ENCODE measurements at regions not wholly inside any gene's neighbourhood (a gene's known extent, or its start where the extent isn't known, plus 50 kb on each side); places are given as distances from the start of the nearest gene placed in this dataset.

- H3K36me3 Mint-ChIP-seq (ENCODE audit: insufficient read depth), result no peaks in the 10 kb centered on the region
- no peak for DNase-seq (ENCODE audit: low spot score, unreplicated experiment)
These were observed 283.9 kb downstream of the TAFA4 start for GRCh38 chr3:68648494-68648893.

GRCh38 chr3:68631850-68632545, 300.3 kb downstream of the TAFA4 start:
- TF ChIP-seq CTCF (IDR thresholded peaks at IDR 0.05; ENCODE audit: unreplicated experiment), result no peak
- H3K36me3 Mint-ChIP-seq (ENCODE audit: insufficient read depth), result no peaks in the 10 kb centered on the region
- no peaks in the 10 kb centered on the region for H3K27me3 Mint-ChIP-seq
- H3K4me1 Mint-ChIP-seq (ENCODE audit: low read depth), result no peaks in the 10 kb centered on the region
- H3K27ac Mint-ChIP-seq, result no peak overlapping the region
- no peak for DNase-seq (ENCODE audit: low spot score, unreplicated experiment)
- no peak overlapping the region for H3K4me3 Mint-ChIP-seq (ENCODE audit: low read depth)
- H3K9me3 Mint-ChIP-seq (ENCODE audit: low read depth), result no peaks in the 10 kb centered on the region

More at GRCh38 chr3:68648494-68648893, 283.9 kb downstream of the TAFA4 start:
- TF ChIP-seq CTCF (IDR thresholded peaks at IDR 0.05; ENCODE audit: unreplicated experiment), result no peak
- H3K27me3 Mint-ChIP-seq, result no peaks in the 10 kb centered on the region
- no peaks in the 10 kb centered on the region for H3K4me1 Mint-ChIP-seq (ENCODE audit: low read depth)
- no peak overlapping the region for H3K4me3 Mint-ChIP-seq (ENCODE audit: low read depth)
- no peak overlapping the region for H3K27ac Mint-ChIP-seq
- no peaks in the 10 kb centered on the region for H3K9me3 Mint-ChIP-seq (ENCODE audit: low read depth)

DNA sequence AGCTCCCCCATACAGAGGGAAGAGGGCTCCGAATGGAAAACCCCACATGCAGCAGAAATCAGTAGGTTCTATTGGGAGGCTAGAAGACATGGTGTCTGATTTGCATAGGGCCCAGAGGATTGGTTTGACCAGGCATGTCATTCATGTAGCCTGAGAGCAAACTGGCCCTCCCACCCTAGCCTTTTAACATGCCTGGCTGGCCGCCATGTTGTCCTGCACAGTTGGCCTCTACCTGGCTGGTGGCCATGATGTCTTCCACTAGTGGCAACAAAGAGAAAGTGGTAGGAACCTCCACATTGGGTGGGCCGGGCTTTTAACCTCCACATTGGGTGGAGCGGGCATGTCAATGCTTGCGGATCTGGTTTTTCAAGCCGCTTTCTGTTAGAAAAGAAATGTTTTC, 312.1 kb downstream of the TAFA4 start:
- H3K27ac Mint-ChIP-seq, result no peak overlapping the region
- H3K27me3 Mint-ChIP-seq, result no peaks in the 10 kb centered on the region

DNA sequence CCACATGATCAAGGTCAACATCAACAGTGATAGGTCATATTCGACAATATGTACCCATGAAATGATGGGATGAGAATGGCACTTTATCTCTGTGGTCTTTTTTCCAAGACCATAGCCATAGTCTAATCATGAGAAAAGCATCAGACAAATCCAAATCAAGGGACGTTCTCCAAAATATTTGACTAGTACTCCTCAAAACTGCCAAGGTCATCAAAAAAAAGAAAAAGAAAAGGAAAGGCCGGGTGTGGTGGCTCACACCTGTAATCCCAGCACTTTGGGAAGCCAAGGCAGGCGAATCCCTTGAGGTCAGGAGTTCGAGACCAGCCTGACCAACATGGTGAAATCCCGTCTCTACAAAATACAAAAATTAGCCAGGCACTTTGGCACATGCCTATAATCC, 318.3 kb downstream of the TAFA4 start:
- no peak for TF ChIP-seq CTCF (IDR thresholded peaks at IDR 0.05; ENCODE audit: unreplicated experiment)
- Mint-ChIP-seq H3K4me3 (ENCODE audit: low read depth) (no peak overlapping the region), H3K9me3 (ENCODE audit: low read depth) (peaks cover 13% of the 10 kb centered on the region)

More for the DNA sequence above, 312.1 kb downstream of the TAFA4 start:
- DNase-seq (ENCODE audit: low spot score, unreplicated experiment), result no peak
- no peak for TF ChIP-seq CTCF (IDR thresholded peaks at IDR 0.05; ENCODE audit: unreplicated experiment)
- Mint-ChIP-seq H3K4me1 (ENCODE audit: low read depth) (no peaks in the 10 kb centered on the region), H3K4me3 (ENCODE audit: low read depth) (no peak overlapping the region), H3K36me3 (ENCODE audit: insufficient read depth) (no peaks in the 10 kb centered on the region), H3K9me3 (ENCODE audit: low read depth) (peaks cover 15% of the 10 kb centered on the region)

DNA sequence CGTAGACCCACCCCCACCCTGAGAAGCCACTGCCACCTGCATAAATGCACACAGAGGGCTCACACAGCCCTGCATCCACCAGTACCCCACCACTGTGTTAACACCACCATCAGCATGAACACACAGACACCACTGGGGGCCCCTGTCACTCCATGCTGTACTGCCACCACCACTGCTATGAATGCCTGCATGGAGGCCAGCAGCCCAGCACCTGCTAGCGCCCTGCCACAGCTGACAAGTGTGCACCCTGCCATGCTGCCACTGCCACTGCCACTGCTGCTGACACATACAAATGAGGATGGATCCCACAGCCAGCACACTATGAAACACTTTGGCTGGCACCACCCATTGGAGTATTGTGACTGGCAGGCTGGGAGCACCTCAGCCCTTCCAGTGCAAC, 361.0 kb downstream of the TAFA4 start:
- Mint-ChIP-seq H3K27me3 (no peaks in the 10 kb centered on the region), H3K27ac (no peak overlapping the region), H3K9me3 (ENCODE audit: low read depth) (peaks cover 3% of the 10 kb centered on the region), H3K36me3 (ENCODE audit: insufficient read depth) (no peaks in the 10 kb centered on the region), H3K4me3 (ENCODE audit: low read depth) (no peak overlapping the region), H3K4me1 (ENCODE audit: low read depth) (no peaks in the 10 kb centered on the region)
- DNase-seq (ENCODE audit: low spot score, unreplicated experiment), result no peak
- no peak for TF ChIP-seq CTCF (IDR thresholded peaks at IDR 0.05; ENCODE audit: unreplicated experiment)

More for the DNA sequence above, 318.3 kb downstream of the TAFA4 start:
- Mint-ChIP-seq H3K27ac (no peak overlapping the region), H3K4me1 (ENCODE audit: low read depth) (peaks cover 2% of the 10 kb centered on the region), H3K36me3 (ENCODE audit: insufficient read depth) (peaks cover 1% of the 10 kb centered on the region), H3K27me3 (no peaks in the 10 kb centered on the region)
- no peak for DNase-seq (ENCODE audit: low spot score, unreplicated experiment)
